ENCODE measurements at regions not wholly inside any gene's neighbourhood (a gene's known extent, or its start where the extent isn't known, plus 50 kb on each side); places are given as distances from the start of the nearest gene placed in this dataset.
"Not testable (repeated sequence)": the region's sequence is repeated elsewhere in the genome, so short reads cannot be mapped to it uniquely, and the experiment has no call there.

- TF ChIP-seq EZH2phosphoT487 (IDR thresholded peaks at IDR 0.05; ENCODE audit: borderline replicate concordance) (no peak), CTCF (conservative IDR thresholded peaks at IDR 0.05; ENCODE audit: low read length) (no peak)
- Histone ChIP-seq H3K79me2 (ENCODE audit: insufficient read depth, low read length) (no peaks in the 10 kb centered on the region), H3K9me3 (ENCODE audit: insufficient read depth, low read depth, low read length) (no peaks in the 10 kb centered on the region), H3K9ac (ENCODE audit: low read depth, low read length, poor library complexity, severe bottlenecking) (no peak overlapping the region), H2AFZ (ENCODE audit: low read length) (no peak overlapping the region), H3K27me3 (ENCODE audit: insufficient read depth, low read length, poor library complexity, severe bottlenecking) (no peaks in the 10 kb centered on the region), H3K9me2 (replicated peaks; ENCODE audit: low read depth, low read length) (no peaks in the 10 kb centered on the region), H3F3A (ENCODE audit: low read depth) (no peaks in the 10 kb centered on the region), H3K4me1 (ENCODE audit: insufficient read depth, low read length, poor library complexity, severe bottlenecking) (no peaks in the 10 kb centered on the region), H3K4me2 (ENCODE audit: low read depth, low read length, poor library complexity, severe bottlenecking) (no peak overlapping the region), H3K4me3 (ENCODE audit: low read length, poor library complexity, severe bottlenecking) (no peak overlapping the region), H3K36me3 (ENCODE audit: insufficient read depth, low read length) (no peaks in the 10 kb centered on the region), H4K20me1 (ENCODE audit: insufficient read depth, low read length, poor library complexity, severe bottlenecking) (no peaks in the 10 kb centered on the region)
Measured at GRCh38 chr4:18167831-18168230, 146.3 kb upstream of the LCORL start.

GRCh38 chr4:18166925-18167324, 145.4 kb upstream of the LCORL start:
- no peaks in the 10 kb centered on the region for H3K79me2 ChIP-seq (ENCODE audit: insufficient read depth, low read length)
- no peaks in the 10 kb centered on the region for H3K9me2 ChIP-seq (replicated peaks; ENCODE audit: low read depth, low read length)
- H3K4me3 ChIP-seq (ENCODE audit: low read length, poor library complexity, severe bottlenecking) = no peak overlapping the region
- H3K36me3 ChIP-seq (ENCODE audit: insufficient read depth, low read length) = no peaks in the 10 kb centered on the region
- no peaks in the 10 kb centered on the region for H3K9me3 ChIP-seq (ENCODE audit: insufficient read depth, low read depth, low read length)
- no peaks in the 10 kb centered on the region for H3K27me3 ChIP-seq (ENCODE audit: insufficient read depth, low read length, poor library complexity, severe bottlenecking)
- no peak overlapping the region for H2AFZ ChIP-seq (ENCODE audit: low read length)
- H3K4me1 ChIP-seq (ENCODE audit: insufficient read depth, low read length, poor library complexity, severe bottlenecking) = no peaks in the 10 kb centered on the region
- TF ChIP-seq CTCF (conservative IDR thresholded peaks at IDR 0.05; ENCODE audit: low read length) (no peak), EZH2phosphoT487 (IDR thresholded peaks at IDR 0.05; ENCODE audit: borderline replicate concordance) (no peak)
- no peak overlapping the region for H3K4me2 ChIP-seq (ENCODE audit: low read depth, low read length, poor library complexity, severe bottlenecking)
- H3F3A ChIP-seq (ENCODE audit: low read depth) = no peaks in the 10 kb centered on the region
- H3K9ac ChIP-seq (ENCODE audit: low read depth, low read length, poor library complexity, severe bottlenecking) = no peak overlapping the region
- no peaks in the 10 kb centered on the region for H4K20me1 ChIP-seq (ENCODE audit: insufficient read depth, low read length, poor library complexity, severe bottlenecking)

- no peaks in the 10 kb centered on the region for H3K9me3 ChIP-seq (ENCODE audit: insufficient read depth, low read depth, low read length)
- no peak overlapping the region for H3K4me2 ChIP-seq (ENCODE audit: low read depth, low read length, poor library complexity, severe bottlenecking)
- H3F3A ChIP-seq (ENCODE audit: low read depth) = no peaks in the 10 kb centered on the region
- no peaks in the 10 kb centered on the region for H3K9me2 ChIP-seq (replicated peaks; ENCODE audit: low read depth, low read length)
- H3K9ac ChIP-seq (ENCODE audit: low read depth, low read length, poor library complexity, severe bottlenecking) = no peak overlapping the region
- no peak for TF ChIP-seq EZH2phosphoT487 (IDR thresholded peaks at IDR 0.05; ENCODE audit: borderline replicate concordance)
- no peak for TF ChIP-seq CTCF (conservative IDR thresholded peaks at IDR 0.05; ENCODE audit: low read length)
- no peaks in the 10 kb centered on the region for H4K20me1 ChIP-seq (ENCODE audit: insufficient read depth, low read length, poor library complexity, severe bottlenecking)
- no peak overlapping the region for H3K4me3 ChIP-seq (ENCODE audit: low read length, poor library complexity, severe bottlenecking)
- no peaks in the 10 kb centered on the region for H3K79me2 ChIP-seq (ENCODE audit: insufficient read depth, low read length)
- no peaks in the 10 kb centered on the region for H3K4me1 ChIP-seq (ENCODE audit: insufficient read depth, low read length, poor library complexity, severe bottlenecking)
- no peaks in the 10 kb centered on the region for H3K36me3 ChIP-seq (ENCODE audit: insufficient read depth, low read length)
- no peaks in the 10 kb centered on the region for H3K27me3 ChIP-seq (ENCODE audit: insufficient read depth, low read length, poor library complexity, severe bottlenecking)
- H2AFZ ChIP-seq (ENCODE audit: low read length) = no peak overlapping the region
Measured at GRCh38 chr4:18162453-18162852, 140.9 kb upstream of the LCORL start.

GRCh38 chr4:18159117-18159912, 137.8 kb upstream of the LCORL start:
- not testable (repeated sequence) for H3F3A ChIP-seq (ENCODE audit: low read depth); H4K20me1 ChIP-seq (ENCODE audit: insufficient read depth, low read length, poor library complexity, severe bottlenecking); H3K27me3 ChIP-seq (ENCODE audit: insufficient read depth, low read length, poor library complexity, severe bottlenecking); H2AFZ ChIP-seq (ENCODE audit: low read length); H3K4me2 ChIP-seq (ENCODE audit: low read depth, low read length, poor library complexity, severe bottlenecking); H3K9me2 ChIP-seq (replicated peaks; ENCODE audit: low read depth, low read length); H3K9ac ChIP-seq (ENCODE audit: low read depth, low read length, poor library complexity, severe bottlenecking); H3K79me2 ChIP-seq (ENCODE audit: insufficient read depth, low read length); H3K36me3 ChIP-seq (ENCODE audit: insufficient read depth, low read length); H3K4me1 ChIP-seq (ENCODE audit: insufficient read depth, low read length, poor library complexity, severe bottlenecking); H3K4me3 ChIP-seq (ENCODE audit: low read length, poor library complexity, severe bottlenecking); H3K9me3 ChIP-seq (ENCODE audit: insufficient read depth, low read depth, low read length)

Measured in Loucy (cell line).